Left lobe of liver (tissue), 2 donors: ENCODE measurements at regions not wholly inside any gene's neighbourhood (a gene's known extent, or its start where the extent isn't known, plus 50 kb on each side); places are given as distances from the start of the nearest gene placed in this dataset.

Experiments used
- ATAC-seq: fragments of 200-7000 bp; cut with Tn5 transposase; one replicate; pipeline ENCODE4 v1.9.1; 2020; ENCODE audit warnings: mild to moderate bottlenecking, moderate library complexity
- DNase-seq: peaks from one replicate; pipeline ENCODE4 v3.0.0-alpha.2; 2020; ENCODE audit warnings: low spot score
- donor health status: DM: no; HTN: no; CAD: no; lungs with moderate emphysema.
- donor health status: DM: no; HTN: yes; CAD: no.

DNA sequence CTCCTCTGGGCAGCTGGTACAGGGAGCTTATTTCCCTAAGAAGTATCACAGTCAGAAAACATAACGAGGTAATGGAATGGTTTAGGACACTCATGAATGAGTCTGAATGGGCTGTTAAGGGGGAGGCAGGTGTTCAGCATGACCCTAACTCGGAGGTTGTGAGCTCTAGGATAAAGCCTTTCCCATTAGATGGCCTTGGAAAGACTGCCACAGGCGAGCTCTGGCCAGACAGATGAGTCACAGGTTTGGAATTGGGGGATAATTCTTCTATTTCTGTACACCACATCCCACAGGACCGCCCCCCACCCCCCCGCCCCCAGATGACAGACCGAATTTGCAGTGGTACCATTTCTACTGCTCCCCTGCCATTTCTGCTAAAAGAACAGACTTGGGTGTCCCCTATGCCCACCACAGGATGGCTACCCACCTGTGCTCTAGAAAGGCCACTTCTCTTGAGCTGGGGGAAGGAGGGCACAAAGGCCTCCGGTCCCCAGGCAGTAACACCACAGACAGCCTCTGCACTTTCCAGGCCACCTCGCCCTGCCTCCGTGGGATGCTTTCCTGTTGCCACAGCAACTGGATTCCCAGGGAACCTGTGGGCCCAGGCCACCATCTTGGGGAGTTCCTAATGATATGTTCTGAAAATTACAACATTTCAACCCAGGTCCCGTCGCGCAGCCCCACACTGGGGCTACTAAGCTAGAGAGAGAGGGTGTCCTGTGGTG lies 76.7 kb downstream of the TRIM29 start:
- DNase-seq: peak; percentile 34
- no peak for ATAC-seq

GRCh38 chr11:120060512-120060911 lies 77.4 kb downstream of the TRIM29 start:
- DNase-seq: peak; percentile 3
- ATAC-seq: no peak

GRCh38 chr11:120058931-120059330 lies 79.0 kb downstream of the TRIM29 start:
- no peak for ATAC-seq
- peak; percentile 6 for DNase-seq

DNA sequence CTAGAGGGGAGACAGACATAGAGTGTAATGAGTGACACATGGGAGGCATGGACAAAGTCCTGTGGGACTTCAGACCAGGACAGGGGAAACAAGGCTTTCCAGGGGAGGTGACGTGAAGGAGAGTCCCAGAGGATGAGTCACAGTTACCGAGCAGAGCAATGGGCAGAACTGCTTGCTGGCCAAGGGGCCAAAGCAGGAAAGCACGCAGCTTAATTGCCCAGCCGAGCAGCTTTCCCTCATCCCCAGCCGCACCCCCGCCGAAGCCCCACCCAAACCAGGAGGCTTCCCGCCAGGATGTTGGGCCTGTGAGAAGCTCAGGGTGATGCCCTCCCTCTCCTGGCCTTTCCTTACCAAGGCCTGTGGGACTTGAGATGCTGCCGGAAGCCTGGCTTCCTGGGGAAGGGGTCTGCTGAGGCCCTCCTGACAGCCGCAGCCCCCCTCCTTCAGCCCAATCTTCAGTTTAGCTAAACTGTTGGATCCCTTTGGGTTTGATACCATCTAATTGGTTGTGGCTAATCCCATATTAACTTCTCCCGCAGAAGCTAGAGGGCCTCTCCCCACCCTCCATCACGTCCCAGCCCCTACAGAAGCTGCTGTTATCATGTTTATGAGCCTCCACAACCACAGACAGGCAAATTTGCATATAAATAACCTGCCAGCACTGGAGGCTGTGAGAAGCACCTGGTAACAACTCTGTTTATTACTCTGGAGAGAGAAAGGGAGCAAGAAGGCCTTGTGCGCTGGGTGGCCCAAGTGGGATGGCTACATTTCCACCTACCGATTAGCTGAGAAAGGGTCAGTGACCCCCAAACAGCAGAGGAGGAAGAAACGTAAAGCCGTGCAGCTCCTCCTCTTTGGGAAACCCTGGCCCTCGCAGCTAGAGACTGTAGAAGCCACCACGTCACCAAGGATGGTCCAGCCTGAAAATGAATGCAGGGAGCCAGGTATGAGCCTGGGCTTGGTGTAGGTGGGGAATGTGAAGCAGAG lies 80.0 kb downstream of the TRIM29 start:
- no peak for ATAC-seq
- DNase-seq: peak; percentile 34

GRCh38 chr11:120057028-120057330 lies 80.9 kb downstream of the TRIM29 start:
- no peak for ATAC-seq

DNA sequence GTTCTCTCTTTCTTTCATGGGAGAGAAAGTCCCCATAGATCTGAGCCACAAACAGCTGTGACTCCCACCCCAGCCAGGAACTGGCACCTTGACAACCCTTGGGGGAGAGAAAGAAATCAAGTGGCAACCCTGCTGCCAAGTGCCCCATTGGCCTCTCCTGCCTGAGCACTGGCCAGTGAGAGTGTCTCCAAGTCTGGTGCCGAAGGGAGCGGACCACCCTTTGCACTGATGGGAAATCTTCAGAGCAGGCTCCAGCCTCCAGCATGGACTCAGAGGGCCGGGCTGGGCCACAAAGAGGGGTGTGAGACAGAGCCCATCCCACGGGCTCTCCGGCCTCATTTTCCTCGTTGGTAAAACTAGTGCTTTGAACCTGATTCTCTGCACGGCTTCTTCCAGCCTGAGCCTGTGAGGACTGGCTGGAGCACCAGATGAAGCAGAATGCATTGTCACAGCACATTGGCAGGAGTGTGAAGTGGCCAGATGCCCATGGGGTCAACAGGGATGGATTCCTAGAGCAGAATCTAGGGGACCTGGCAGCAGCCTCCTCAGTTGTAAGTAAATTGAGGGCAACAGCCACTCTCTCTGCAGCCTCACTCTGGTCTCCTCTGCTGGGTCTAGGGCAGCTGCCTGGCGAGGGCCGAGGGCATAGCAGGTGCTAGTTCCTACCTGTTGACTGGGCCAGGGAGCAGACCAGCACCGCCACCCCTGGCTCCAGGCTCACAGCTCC lies 81.4 kb downstream of the TRIM29 start:
- DNase-seq (peak; percentile 16), ATAC-seq (no peak)

More at GRCh38 chr11:120057028-120057330, 80.9 kb downstream of the TRIM29 start:
- DNase-seq: peak; percentile 6

DNA sequence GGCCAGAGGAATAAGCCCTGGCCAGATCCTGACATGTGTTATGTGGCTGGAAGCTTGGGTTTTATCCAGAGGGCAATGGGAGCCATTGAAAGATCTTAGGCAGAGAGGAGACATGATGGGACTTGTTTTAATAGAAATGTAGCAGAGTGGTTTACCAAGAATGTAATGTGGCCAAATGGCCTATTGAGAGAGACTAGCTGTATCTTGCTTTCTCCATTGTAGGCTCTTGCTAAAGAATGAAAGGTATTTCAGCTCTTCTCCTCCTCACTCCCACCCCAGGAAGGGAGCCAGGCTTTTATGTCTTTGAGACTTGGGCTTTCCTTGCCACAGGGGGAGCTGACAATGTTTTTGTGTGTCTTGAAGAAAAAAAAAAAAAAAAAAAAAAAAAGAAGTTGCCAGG lies 82.3 kb downstream of the TRIM29 start:
- no peak for ATAC-seq
- no peak for DNase-seq

DNA sequence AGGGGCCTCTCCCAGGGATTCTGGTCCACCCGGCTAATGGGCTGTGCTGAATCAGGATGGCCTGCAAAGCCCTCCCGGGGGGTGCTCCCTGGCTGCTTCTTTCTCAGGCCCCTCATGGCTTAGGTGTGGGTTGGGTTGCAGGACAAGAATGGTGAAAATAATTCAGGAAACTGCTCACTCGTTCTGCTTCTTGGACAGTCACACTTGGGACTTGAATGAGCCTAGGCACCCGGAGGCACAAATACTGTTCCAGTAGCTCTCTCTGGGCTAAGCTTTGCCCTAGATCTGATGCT lies 83.2 kb downstream of the TRIM29 start:
- DNase-seq (peak; percentile 16), ATAC-seq (no peak)

DNA sequence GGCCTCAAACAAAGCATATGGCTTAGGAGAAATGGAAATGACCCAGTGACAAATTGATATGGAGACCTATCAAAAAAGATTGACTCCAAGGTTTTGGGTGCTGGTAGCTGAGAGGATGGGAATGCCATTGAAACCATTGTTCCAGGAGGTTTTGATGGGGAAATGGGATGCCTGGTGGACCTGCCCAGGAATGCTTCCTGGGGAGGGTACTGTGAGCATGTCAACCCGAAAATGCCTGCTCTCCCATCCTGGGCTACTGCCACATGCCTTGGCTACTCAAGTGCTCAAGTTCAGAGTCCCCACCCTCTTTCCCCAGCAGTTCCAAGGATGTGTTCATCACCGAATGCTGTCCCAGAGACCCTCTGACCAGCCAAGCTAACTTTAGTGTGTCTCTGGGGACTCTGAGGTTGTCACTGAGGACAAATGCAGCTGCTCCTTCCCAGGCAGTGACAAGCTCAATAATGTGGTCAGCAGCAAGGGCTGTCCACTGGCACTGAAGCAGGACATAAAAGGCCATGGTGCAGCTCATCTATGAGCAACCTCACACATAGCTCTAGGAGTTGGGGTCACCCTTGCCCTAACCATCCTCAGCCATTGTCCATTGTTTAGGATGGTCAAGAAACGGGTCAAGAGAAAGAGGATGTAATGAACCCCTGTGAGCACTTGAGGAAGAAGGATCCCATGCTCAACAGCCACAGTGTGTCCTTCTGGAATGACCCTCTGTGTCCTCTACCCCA lies 83.7 kb downstream of the TRIM29 start:
- DNase-seq: peak; percentile 29
- ATAC-seq: no peak

GRCh38 chr11:120052196-120052775 lies 85.6 kb downstream of the TRIM29 start:
- DNase-seq: peak; percentile 32
- ATAC-seq: no peak

GRCh38 chr11:120044011-120044675 lies 93.8 kb downstream of the TRIM29 start:
- DNase-seq (no peak), ATAC-seq (peak; percentile 53)

- DNase-seq (peak; percentile 26), ATAC-seq (no peak)
These were observed 94.5 kb downstream of the TRIM29 start for GRCh38 chr11:120043328-120043945.

DNA sequence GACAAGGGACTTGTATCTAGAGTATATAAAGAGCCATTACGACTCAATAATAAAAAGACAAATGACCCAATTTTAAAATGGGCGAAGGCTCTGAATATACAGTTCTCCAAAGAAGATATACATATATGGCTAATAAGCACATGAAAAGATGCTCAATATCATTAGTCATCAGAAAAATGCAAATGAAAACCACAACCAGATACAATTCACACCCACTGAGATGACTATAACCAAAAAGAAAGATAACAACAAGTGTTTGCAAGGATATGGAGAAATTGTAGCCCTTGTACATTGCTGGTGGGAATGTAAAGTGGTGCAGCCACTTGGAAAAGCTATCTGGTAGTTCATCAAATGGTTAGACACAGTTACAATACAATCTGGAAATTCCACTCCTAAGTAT lies 96.3 kb downstream of the TRIM29 start:
- no peak for DNase-seq
- ATAC-seq: no peak

- DNase-seq (no peak), ATAC-seq (no peak)
These were observed 97.6 kb downstream of the TRIM29 start for GRCh38 chr11:120040151-120040840.

DNA sequence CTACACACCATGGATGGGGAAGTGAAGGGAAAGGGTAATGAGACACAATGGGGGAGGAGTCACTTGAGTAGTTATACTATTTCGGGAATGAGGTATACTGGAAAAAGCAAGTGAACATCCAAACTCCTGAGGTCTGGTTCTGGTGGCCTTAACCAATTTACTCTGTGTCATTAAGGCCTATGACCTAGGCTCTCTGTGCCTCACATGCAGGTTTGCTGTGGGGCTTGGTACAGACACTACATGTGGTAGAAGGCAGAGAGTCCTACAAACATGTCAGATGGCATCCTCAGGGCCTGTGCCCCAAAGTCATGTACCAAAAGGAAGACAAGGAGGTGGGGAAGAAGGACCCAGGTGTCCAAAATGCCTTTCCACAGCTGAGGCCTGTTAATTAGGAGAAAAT lies 98.9 kb downstream of the TRIM29 start:
- DNase-seq: no peak
- ATAC-seq: no peak

DNA sequence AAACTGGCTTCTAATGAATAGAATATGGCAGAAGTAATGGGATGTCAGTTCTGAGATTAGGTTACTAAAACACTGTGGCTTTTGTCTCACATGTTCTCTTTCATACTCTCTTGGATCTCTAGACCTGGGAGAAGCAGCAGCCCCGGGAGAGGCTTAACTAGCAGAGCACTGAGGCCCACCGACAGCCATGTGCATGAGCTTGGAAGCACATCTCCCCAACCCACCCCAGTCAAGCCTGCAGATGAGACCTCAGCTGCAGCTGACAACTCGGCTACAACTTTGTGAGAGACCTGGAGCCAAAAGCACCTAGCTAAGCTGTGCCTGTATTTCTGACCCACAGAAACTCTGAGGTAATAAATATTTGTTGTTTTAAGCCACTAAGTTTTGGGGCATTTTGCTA lies 100.8 kb downstream of the TRIM29 start:
- DNase-seq: no peak
- no peak for ATAC-seq

DNA sequence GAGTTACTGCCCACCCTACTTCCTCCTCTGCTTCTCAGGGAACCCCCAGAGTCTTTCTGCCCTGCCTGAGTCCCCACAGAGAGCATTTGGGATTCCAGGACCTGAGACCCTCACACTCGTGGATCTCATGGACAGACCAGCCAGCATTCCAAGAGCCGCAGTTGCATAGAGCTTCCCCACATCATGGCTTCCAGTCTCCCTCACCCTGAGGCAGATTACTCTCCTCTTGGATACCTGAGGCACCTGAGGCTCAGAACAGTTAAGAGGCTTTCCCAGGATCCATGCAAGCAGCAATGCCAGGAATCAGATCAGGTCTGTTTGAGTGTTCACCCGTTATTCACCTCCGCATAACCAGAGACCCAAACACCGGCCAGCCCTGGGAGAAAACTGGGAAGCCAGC lies 102.2 kb downstream of the TRIM29 start:
- DNase-seq (peak; percentile 26), ATAC-seq (no peak)

- ATAC-seq (no peak), DNase-seq (peak; percentile 14)
These were observed 102.9 kb downstream of the TRIM29 start for GRCh38 chr11:120034881-120035630.
